H1 (cell line): ENCODE measurements at regions not wholly inside any gene's neighbourhood (a gene's known extent, or its start where the extent isn't known, plus 50 kb on each side); places are given as distances from the start of the nearest gene placed in this dataset.

Experiments
- BCL11A ChIP-seq, 2 experiments: IDR thresholded peaks; one replicate each; pipeline ENCODE4 v1.6.1; 2011; ENCODE audit warnings: low read depth in 2 of 2, low read length in 2 of 2, mild to moderate bottlenecking in 2 of 2
- CTBP2 ChIP-seq: IDR thresholded peaks from 2 replicates; pipeline ENCODE4 v1.7.0; 2011; ENCODE audit warnings: borderline replicate concordance, mild to moderate bottlenecking, moderate library complexity, mixed read lengths, low read length; ENCODE audit not compliant: insufficient read depth, insufficient read length
- EZH2 ChIP-seq: fragments of 200-600 bp; sonication (generic); IDR thresholded peaks from 2 replicates; pipeline ENCODE4 v1.7.1; 2012; ENCODE audit warnings: low read depth, mild to moderate bottlenecking, moderate library complexity, low read length, inconsistent platforms; ENCODE audit not compliant: severe bottlenecking
- GABPA ChIP-seq: IDR thresholded peaks from 2 replicates; pipeline ENCODE4 v1.6.1; 2011; ENCODE audit warnings: mild to moderate bottlenecking, low read length, moderate library complexity, borderline replicate concordance; ENCODE audit not compliant: insufficient read depth
- JUN ChIP-seq: IDR thresholded peaks from 2 replicates; pipeline ENCODE4 v1.6.1; 2011; ENCODE audit warnings: low read depth, mild to moderate bottlenecking, improper control_type of control experiment, low read length
- POU5F1 ChIP-seq: IDR thresholded peaks from 2 replicates; pipeline ENCODE4 v1.6.1; 2011; ENCODE audit warnings: low read depth, mild to moderate bottlenecking, low read length, moderate library complexity
- USF2 ChIP-seq: IDR thresholded peaks from 2 replicates; pipeline ENCODE4 v1.6.1; 2011; ENCODE audit warnings: low read length, improper control_type of control experiment

GRCh38 chr3:194281306-194281705 is 69.8 kb downstream of the CPN2 start (continued):
- no peak for TF ChIP-seq JUN
- TF ChIP-seq EZH2, result no peak
- no peak for TF ChIP-seq BCL11A (IDR thresholded peaks at IDR 0.05; ENCODE audit: low read depth in 2 of 2, low read length in 2 of 2)
- TF ChIP-seq CTBP2, result no peak
- no peak for TF ChIP-seq POU5F1
- TF ChIP-seq GABPA, result no peak
- no peak for TF ChIP-seq USF2
- TF ChIP-seq, all 59 proteins: peak for 0
